Urothelium cell line (cell line): ENCODE measurements at regions not wholly inside any gene's neighbourhood (a gene's known extent, or its start where the extent isn't known, plus 50 kb on each side); places are given as distances from the start of the nearest gene placed in this dataset.

Source experiments
- DNase-seq: peaks from one replicate; pipeline ENCODE4 v3.0.0; 2011; ENCODE audit warnings: low spot score, mixed read lengths
- FAIRE-seq: peaks from 2 replicates; lab custom pipeline; 2011; peaks lifted over from hg19 to GRCh38; lab: Jason Lieb, UNC

- FAIRE-seq: no peak
- no peak for DNase-seq
These were observed 428.8 kb downstream of the ZNF521 start for GRCh38 chr18:24923138-24923537.

GRCh38 chr18:24924066-24924716 lies 427.8 kb downstream of the ZNF521 start:
- FAIRE-seq (no peak), DNase-seq (no peak)

GRCh38 chr18:24926649-24927048 lies 425.3 kb downstream of the ZNF521 start:
- no peak for DNase-seq
- FAIRE-seq: no peak

GRCh38 chr18:24928301-24928878 lies 423.6 kb downstream of the ZNF521 start:
- DNase-seq (no peak), FAIRE-seq (no peak)

- DNase-seq (no peak), FAIRE-seq (no peak)
These were observed 421.5 kb downstream of the ZNF521 start for GRCh38 chr18:24930478-24930877.

- DNase-seq: peak; percentile 4
- no peak for FAIRE-seq
These were observed 421.0 kb downstream of the ZNF521 start for GRCh38 chr18:24930971-24931370.

- FAIRE-seq (no peak), DNase-seq (no peak)
These were observed 418.6 kb downstream of the ZNF521 start for GRCh38 chr18:24933345-24933744.

GRCh38 chr18:24934258-24934932 lies 417.6 kb downstream of the ZNF521 start:
- no peak for DNase-seq
- FAIRE-seq: no peak

GRCh38 chr18:24935008-24935407 lies 417.0 kb downstream of the ZNF521 start:
- FAIRE-seq: no peak
- no peak for DNase-seq

- FAIRE-seq: no peak
- DNase-seq: no peak
These were observed 416.1 kb downstream of the ZNF521 start for GRCh38 chr18:24935896-24936295.

GRCh38 chr18:24936691-24937090 lies 415.3 kb downstream of the ZNF521 start:
- no peak for FAIRE-seq
- DNase-seq: no peak

GRCh38 chr18:24937639-24938275 lies 414.2 kb downstream of the ZNF521 start:
- DNase-seq (no peak), FAIRE-seq (no peak)

- DNase-seq (no peak), FAIRE-seq (no peak)
These were observed 411.6 kb downstream of the ZNF521 start for GRCh38 chr18:24940416-24940815.

GRCh38 chr18:24941174-24941951 lies 410.6 kb downstream of the ZNF521 start:
- FAIRE-seq (no peak), DNase-seq (no peak)

GRCh38 chr18:24942144-24942543 lies 409.8 kb downstream of the ZNF521 start:
- DNase-seq: no peak

GRCh38 chr18:24947521-24948305 lies 404.3 kb downstream of the ZNF521 start:
- DNase-seq (no peak), FAIRE-seq (no peak)

More at GRCh38 chr18:24942144-24942543, 409.8 kb downstream of the ZNF521 start:
- no peak for FAIRE-seq

GRCh38 chr18:24949908-24950307 lies 402.1 kb downstream of the ZNF521 start:
- no peak for FAIRE-seq

GRCh38 chr18:24954341-24954740 lies 397.6 kb downstream of the ZNF521 start:
- no peak for FAIRE-seq
- DNase-seq: no peak

More at GRCh38 chr18:24949908-24950307, 402.1 kb downstream of the ZNF521 start:
- no peak for DNase-seq

- FAIRE-seq (no peak), DNase-seq (no peak)
These were observed 394.0 kb downstream of the ZNF521 start for GRCh38 chr18:24958001-24958400.

GRCh38 chr18:24959051-24959476 lies 392.9 kb downstream of the ZNF521 start:
- no peak for FAIRE-seq
- DNase-seq: no peak
